HEK293 (cell line): ENCODE measurements at regions not wholly inside any gene's neighbourhood (a gene's known extent, or its start where the extent isn't known, plus 50 kb on each side); places are given as distances from the start of the nearest gene placed in this dataset.

Experiments
- CTCF ChIA-PET: fragments of 350-600 bp; formaldehyde crosslinking; extraction: SDS; loops from one replicate; lab custom pipeline; 2021; ENCODE audit warnings: antibody characterized with exemption; lab: Yijun Ruan, JAX
- POLR2A ChIA-PET: fragments of 300-600 bp; formaldehyde crosslinking; extraction: SDS; loops from one replicate; lab custom pipeline; 2020; ENCODE audit warnings: antibody characterized with exemption, inconsistent platforms; lab: Yijun Ruan, JAX
- H3K27ac ChIP-seq: fragments of 200-500 bp; sonication (Bioruptor generic); 2 replicates; pipeline ENCODE4 v1.5.1; 2014; ENCODE audit warnings: low read depth, low read length, control low read depth, inconsistent platforms; ENCODE audit errors: extremely low read depth
- H3K36me3 ChIP-seq, 2 experiments: fragments of 200-500 bp in 1 of 2; sonication (Bioruptor generic) in 1 of 2; 1 replicate in 1 of 2; 2 replicates in 1 of 2; pipeline ENCODE4 v1.5.1; 2014 to 2017; ENCODE audit warnings: inconsistent platforms in 2 of 2, low read length in 2 of 2; ENCODE audit not compliant: control insufficient read depth in 2 of 2, insufficient read depth in 1 of 2
- H3K4me1 ChIP-seq: fragments of 200-500 bp; sonication (Bioruptor generic); 2 replicates; pipeline ENCODE4 v1.5.1; 2014; ENCODE audit warnings: mild to moderate bottlenecking, low read length, inconsistent platforms; ENCODE audit not compliant: control insufficient read depth, insufficient read depth
- H3K4me3 ChIP-seq: 2 replicates; pipeline ENCODE4 v1.5.1; 2011; ENCODE audit warnings: low read depth, mild to moderate bottlenecking, control low read depth, low read length, moderate library complexity
- H3K9me3 ChIP-seq: fragments of 200-500 bp; sonication (Bioruptor generic); 2 replicates; pipeline ENCODE4 v1.5.1; 2014; ENCODE audit warnings: low read depth, low read length, inconsistent platforms; ENCODE audit not compliant: control insufficient read depth, insufficient read depth
- ATF2 ChIP-seq: fragments of 450-650 bp; formaldehyde crosslinking; IDR thresholded peaks from 2 replicates; pipeline ENCODE4 v1.5.1; 2016; ENCODE audit warnings: missing biosample characterization, missing genetic modification characterization, low read depth
- IKZF3 ChIP-seq: fragments of 450-650 bp; IDR thresholded peaks from 2 replicates; pipeline ENCODE4 v1.5.0; 2018; ENCODE audit warnings: missing biosample characterization, mild to moderate bottlenecking, missing genetic modification characterization, moderate library complexity
- KLF7 ChIP-seq: fragments of 450-650 bp; formaldehyde crosslinking; IDR thresholded peaks from 2 replicates; pipeline ENCODE4 v1.5.1; 2016; ENCODE audit warnings: missing biosample characterization, missing genetic modification characterization, borderline replicate concordance
- OVOL3 ChIP-seq: fragments of 450-650 bp; formaldehyde crosslinking; IDR thresholded peaks from 2 replicates; pipeline ENCODE4 v1.5.1; 2016; ENCODE audit warnings: missing biosample characterization, missing genetic modification characterization
- SP7 ChIP-seq: fragments of 450-650 bp; formaldehyde crosslinking; IDR thresholded peaks from 2 replicates; pipeline ENCODE4 v1.5.1; 2016; ENCODE audit warnings: missing biosample characterization, missing genetic modification characterization
- ZFHX2 ChIP-seq: fragments of 450-650 bp; formaldehyde crosslinking; conservative IDR thresholded peaks from 2 replicates; pipeline ENCODE4 v1.5.1; 2016; ENCODE audit warnings: missing biosample characterization, missing genetic modification characterization
- ZNF202 ChIP-seq: fragments of 450-650 bp; formaldehyde crosslinking; IDR thresholded peaks from 2 replicates; pipeline ENCODE4 v1.5.1; 2016; ENCODE audit warnings: missing biosample characterization, missing genetic modification characterization, borderline replicate concordance
- ZNF404 ChIP-seq: fragments of 450-650 bp; formaldehyde crosslinking; IDR thresholded peaks from 2 replicates; pipeline ENCODE4 v1.5.1; 2017; ENCODE audit warnings: missing biosample characterization, missing genetic modification characterization
- ZNF488 ChIP-seq: fragments of 450-650 bp; formaldehyde crosslinking; IDR thresholded peaks from 2 replicates; pipeline ENCODE4 v1.5.1; 2016; ENCODE audit warnings: missing biosample characterization, missing genetic modification characterization
- TF ChIP-seq, protein P1 (sequence below): fragments of 450-650 bp; formaldehyde crosslinking; IDR thresholded peaks from 2 replicates; pipeline ENCODE4 v1.5.1; 2016; ENCODE audit warnings: missing biosample characterization, missing genetic modification characterization
- TF ChIP-seq, protein P2 (sequence below): fragments of 450-650 bp; formaldehyde crosslinking; conservative IDR thresholded peaks from 2 replicates; pipeline ENCODE4 v1.5.1; 2016; ENCODE audit warnings: low read depth, missing biosample characterization, missing genetic modification characterization
- TF ChIP-seq, protein P3 (sequence below): fragments of 450-650 bp; formaldehyde crosslinking; IDR thresholded peaks from 2 replicates; pipeline ENCODE4 v1.5.1; 2016; ENCODE audit warnings: missing biosample characterization, missing genetic modification characterization

- POLR2A ChIA-PET = no interaction called here
- TF ChIP-seq, protein P1, sequence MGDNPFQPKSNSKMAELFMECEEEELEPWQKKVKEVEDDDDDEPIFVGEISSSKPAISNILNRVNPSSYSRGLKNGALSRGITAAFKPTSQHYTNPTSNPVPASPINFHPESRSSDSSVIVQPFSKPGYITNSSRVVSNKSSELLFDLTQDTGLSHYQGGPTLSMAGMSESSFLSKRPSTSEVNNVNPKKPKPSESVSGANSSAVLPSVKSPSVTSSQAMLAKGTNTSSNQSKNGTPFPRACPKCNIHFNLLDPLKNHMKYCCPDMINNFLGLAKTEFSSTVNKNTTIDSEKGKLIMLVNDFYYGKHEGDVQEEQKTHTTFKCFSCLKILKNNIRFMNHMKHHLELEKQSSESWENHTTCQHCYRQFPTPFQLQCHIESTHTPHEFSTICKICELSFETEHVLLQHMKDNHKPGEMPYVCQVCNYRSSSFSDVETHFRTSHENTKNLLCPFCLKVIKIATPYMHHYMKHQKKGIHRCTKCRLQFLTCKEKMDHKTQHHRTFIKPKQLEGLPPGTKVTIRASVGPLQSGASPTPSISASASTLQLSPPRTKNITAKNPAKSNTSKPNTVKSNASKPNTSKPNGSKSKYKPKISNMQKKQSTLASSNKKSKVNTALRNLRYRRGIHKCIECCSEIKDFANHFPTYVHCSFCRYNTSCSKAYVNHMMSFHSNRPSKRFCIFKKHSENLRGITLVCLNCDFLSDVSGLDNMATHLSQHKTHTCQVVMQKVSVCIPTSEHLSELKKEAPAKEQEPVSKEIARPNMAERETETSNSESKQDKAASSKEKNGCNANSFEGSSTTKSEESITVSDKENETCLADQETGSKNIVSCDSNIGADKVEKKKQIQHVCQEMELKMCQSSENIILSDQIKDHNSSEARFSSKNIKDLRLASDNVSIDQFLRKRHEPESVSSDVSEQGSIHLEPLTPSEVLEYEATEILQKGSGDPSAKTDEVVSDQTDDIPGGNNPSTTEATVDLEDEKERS (tag by site-specific recombination) = no peak
- TF ChIP-seq, protein P2, sequence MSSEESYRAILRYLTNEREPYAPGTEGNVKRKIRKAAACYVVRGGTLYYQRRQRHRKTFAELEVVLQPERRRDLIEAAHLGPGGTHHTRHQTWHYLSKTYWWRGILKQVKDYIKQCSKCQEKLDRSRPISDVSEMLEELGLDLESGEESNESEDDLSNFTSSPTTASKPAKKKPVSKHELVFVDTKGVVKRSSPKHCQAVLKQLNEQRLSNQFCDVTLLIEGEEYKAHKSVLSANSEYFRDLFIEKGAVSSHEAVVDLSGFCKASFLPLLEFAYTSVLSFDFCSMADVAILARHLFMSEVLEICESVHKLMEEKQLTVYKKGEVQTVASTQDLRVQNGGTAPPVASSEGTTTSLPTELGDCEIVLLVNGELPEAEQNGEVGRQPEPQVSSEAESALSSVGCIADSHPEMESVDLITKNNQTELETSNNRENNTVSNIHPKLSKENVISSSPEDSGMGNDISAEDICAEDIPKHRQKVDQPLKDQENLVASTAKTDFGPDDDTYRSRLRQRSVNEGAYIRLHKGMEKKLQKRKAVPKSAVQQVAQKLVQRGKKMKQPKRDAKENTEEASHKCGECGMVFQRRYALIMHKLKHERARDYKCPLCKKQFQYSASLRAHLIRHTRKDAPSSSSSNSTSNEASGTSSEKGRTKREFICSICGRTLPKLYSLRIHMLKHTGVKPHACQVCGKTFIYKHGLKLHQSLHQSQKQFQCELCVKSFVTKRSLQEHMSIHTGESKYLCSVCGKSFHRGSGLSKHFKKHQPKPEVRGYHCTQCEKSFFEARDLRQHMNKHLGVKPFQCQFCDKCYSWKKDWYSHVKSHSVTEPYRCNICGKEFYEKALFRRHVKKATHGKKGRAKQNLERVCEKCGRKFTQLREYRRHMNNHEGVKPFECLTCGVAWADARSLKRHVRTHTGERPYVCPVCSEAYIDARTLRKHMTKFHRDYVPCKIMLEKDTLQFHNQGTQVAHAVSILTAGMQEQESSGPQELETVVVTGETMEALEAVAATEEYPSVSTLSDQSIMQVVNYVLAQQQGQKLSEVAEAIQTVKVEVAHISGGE (tag by site-specific recombination) = no peak
- TF ChIP-seq ZNF404 (tag by site-specific recombination) = no peak
- no peak for TF ChIP-seq ATF2 (tag by site-specific recombination)
- Histone ChIP-seq H3K4me3 (no peak overlapping the region), H3K36me3 (no peaks in the 10 kb centered on the region), H3K9me3 (no peaks in the 10 kb centered on the region), H3K27ac (no peak overlapping the region), H3K4me1 (no peaks in the 10 kb centered on the region)
- CTCF ChIA-PET = no interaction called here
Observed at GRCh38 chr13:62544928-62545327, 1129.3 kb upstream of the PCDH20 start.

- Histone ChIP-seq H3K9me3 (no peaks in the 10 kb centered on the region), H3K4me1 (no peaks in the 10 kb centered on the region), H3K4me3 (no peak overlapping the region), H3K27ac (no peak overlapping the region), H3K36me3 (no peaks in the 10 kb centered on the region)
- CTCF ChIA-PET = no interaction called here
- POLR2A ChIA-PET = no interaction called here
- TF ChIP-seq SP7 (tag by site-specific recombination) = no peak
- TF ChIP-seq ZFHX2 (tag by site-specific recombination) = no peak
- TF ChIP-seq ZNF488 (tag by site-specific recombination) = no peak
- TF ChIP-seq KLF7 (tag by site-specific recombination) = no peak
- TF ChIP-seq IKZF3 (tag by site-specific recombination) = no peak
- no peak for TF ChIP-seq ZNF202 (tag by site-specific recombination)
- TF ChIP-seq, protein P3, sequence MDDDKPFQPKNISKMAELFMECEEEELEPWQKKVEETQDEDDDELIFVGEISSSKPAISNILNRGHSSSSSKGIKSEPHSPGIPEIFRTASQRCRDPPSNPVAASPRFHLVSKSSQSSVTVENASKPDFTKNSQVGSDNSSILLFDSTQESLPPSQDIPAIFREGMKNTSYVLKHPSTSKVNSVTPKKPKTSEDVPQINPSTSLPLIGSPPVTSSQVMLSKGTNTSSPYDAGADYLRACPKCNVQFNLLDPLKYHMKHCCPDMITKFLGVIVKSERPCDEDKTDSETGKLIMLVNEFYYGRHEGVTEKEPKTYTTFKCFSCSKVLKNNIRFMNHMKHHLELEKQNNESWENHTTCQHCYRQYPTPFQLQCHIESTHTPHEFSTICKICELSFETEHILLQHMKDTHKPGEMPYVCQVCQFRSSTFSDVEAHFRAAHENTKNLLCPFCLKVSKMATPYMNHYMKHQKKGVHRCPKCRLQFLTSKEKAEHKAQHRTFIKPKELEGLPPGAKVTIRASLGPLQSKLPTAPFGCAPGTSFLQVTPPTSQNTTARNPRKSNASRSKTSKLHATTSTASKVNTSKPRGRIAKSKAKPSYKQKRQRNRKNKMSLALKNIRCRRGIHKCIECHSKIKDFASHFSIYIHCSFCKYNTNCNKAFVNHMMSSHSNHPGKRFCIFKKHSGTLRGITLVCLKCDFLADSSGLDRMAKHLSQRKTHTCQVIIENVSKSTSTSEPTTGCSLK (tag by site-specific recombination) = no peak
- TF ChIP-seq OVOL3 (tag by site-specific recombination) = no peak
Observed at GRCh38 chr13:62537593-62537992, 1121.9 kb upstream of the PCDH20 start.
